GM12873 (cell line): ENCODE measurements at regions not wholly inside any gene's neighbourhood (a gene's known extent, or its start where the extent isn't known, plus 50 kb on each side); places are given as distances from the start of the nearest gene placed in this dataset.

ENCODE experiments used
- CTCF ChIP-seq: IDR thresholded peaks from 2 replicates; pipeline ENCODE4 v1.5.1; 2012; ENCODE audit warnings: low read depth, mild to moderate bottlenecking, moderate library complexity, low read length, control low read depth; ENCODE audit not compliant: insufficient read depth; ENCODE audit errors: missing control alignments

DNA sequence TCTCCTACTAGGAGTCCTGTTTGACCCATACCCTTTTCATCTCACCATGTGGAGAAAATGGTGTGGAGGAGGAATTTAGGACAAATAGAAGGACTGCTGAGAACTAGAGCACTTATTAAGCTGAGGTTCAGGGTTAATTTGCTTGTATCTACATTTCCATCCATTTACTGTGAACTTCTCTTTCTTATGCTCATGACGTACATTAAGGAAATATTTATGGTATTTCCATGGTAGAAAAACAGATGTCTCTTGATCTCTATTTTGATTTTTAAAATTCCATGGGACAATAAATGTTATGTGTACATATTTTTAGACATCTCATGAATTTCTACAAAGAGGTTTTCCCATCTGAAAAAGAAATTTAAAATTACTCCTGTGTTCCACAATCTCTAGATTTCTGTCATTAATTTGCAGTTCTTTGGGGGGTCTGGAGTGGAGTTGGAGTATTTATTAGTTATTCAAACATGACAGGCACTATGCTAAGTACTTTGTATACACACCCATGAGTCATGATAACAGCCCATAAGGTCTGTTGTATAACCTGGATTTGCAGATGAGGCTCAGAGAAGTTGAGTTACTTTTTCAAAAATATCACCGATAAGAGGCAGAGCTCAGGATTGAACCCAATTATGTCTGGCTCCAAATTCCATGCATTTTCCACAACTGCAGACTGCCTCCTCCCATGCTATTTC is 112.6 kb downstream of the COPS8 start:
- TF ChIP-seq CTCF: no peak

DNA sequence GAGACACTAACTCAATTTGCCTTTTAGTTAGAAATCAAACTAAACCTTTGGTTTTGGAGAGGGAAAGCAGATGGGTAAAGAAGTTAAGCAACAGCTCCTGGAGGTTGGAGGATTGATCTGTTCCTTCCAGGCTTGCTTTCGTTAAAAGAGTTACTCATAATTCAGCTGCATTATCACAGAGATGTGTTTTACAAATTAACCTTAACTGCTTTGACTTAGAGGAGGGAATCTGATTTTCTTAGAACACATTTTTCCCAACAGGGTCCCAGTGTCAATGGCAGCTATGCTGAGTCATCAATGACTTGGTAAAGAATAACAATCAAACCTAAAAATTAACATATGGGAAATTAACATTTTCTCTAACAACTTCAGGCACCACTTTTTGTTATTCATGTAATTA is 113.4 kb downstream of the COPS8 start:
- no peak for TF ChIP-seq CTCF

DNA sequence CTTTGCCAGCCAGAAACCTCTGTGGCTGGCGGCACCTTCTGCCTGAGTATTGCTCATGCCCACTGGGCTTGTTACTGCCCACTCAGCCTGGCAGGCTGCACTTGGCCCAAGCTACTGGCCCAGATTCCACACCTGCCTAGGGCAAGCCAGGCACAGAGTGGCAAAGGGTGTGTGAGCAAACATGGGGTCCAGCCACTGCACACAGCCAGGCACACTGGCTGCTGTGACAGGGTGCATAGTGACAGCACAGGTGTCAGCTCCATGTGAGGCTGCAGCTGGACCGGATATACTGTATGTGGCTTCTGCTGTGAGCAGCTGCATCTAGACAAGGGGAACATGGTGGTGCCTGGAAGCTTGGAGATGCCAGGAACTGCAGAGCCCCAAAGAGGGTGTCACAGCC is 113.9 kb downstream of the COPS8 start:
- TF ChIP-seq CTCF: no peak

GRCh38 chr2:237200462-237200861 is 114.8 kb downstream of the COPS8 start:
- TF ChIP-seq CTCF: no peak

DNA sequence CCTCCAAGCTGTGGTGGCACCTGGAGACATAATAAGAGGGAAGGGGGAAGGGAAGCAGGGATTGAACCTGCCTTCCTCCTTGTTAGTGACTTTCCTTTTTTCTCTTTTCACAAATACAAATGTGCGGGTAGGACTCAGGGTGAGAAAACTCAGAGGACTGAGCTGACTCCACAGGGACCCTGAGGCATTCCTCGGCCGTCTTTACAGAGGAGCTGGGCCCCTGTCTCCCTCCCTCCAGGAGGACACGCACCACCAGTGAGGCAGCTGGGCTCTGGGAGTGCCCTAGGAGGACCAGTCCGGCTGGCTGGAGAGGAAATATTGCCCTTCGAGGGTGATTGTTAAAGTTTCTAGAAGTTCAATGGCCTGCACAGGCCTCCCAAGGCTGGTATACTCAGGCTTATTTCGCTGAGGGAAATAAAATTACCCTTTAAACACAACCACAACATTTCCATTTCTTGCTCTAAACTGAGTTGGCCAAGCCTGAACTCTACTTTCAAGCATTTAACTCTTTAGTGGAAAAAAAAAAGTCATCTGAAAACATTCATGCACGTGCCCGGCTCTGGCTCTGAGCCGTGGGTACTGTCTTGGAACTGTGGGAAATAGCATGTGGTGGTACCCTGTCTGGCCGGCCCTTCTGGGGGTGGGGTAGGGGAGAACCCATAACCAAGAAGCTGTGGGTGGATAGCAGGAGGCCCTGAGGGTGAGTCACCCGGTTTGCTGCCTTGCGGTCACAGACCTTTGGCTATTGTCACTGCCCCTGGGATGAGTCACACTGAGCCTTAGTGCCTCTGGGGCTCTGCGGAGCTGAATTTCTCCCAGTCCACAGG is 116.0 kb downstream of the COPS8 start:
- TF ChIP-seq CTCF: no peak

- no peak for TF ChIP-seq CTCF
Observed at GRCh38 chr2:237202288-237203030, 116.8 kb downstream of the COPS8 start.

GRCh38 chr2:237205043-237205541 is 119.4 kb downstream of the COPS8 start:
- TF ChIP-seq CTCF: no peak
